GM19035 (cell line): ENCODE measurements at regions not wholly inside any gene's neighbourhood (a gene's known extent, or its start where the extent isn't known, plus 50 kb on each side); places are given as distances from the start of the nearest gene placed in this dataset.
"Not testable (repeated sequence)": the region's sequence is repeated elsewhere in the genome, so short reads cannot be mapped to it uniquely, and the experiment has no call there.

Experiments
- ATAC-seq: cut with Tn5 transposase; IDR thresholded peaks from one replicate; pipeline ENCODE4 v1.9.1; 2021; ENCODE audit not compliant: unreplicated experiment

DNA sequence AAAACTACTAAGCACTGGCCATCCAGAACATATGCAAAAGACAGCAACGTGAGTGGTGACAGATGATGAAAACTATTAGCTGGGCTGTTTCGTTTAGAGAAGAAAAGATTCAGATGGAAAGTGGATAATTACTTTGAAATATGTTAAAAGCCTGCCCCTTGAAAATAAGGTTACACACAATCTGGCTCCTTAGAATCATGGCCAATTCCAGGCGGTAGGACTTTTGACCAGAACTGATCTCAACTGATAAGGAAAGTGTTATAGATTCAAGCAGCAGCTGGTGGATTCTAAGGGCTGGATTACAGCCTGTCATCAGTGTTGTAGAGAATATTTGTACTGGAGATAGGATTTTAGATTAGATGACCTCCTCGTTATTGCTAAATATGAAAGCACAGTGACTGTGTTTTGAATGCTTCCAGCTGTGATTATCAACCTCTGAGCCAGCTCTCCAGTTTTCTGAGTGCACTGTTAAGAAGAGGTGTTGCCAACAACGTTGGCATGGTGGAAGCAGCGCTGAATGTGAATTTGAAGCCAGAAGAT, 75.1 kb downstream of the KBTBD2 start:
- ATAC-seq = not testable (repeated sequence)

- ATAC-seq = not testable (repeated sequence)
Measured at GRCh38 chr7:32814779-32815178, 76.8 kb downstream of the KBTBD2 start.

DNA sequence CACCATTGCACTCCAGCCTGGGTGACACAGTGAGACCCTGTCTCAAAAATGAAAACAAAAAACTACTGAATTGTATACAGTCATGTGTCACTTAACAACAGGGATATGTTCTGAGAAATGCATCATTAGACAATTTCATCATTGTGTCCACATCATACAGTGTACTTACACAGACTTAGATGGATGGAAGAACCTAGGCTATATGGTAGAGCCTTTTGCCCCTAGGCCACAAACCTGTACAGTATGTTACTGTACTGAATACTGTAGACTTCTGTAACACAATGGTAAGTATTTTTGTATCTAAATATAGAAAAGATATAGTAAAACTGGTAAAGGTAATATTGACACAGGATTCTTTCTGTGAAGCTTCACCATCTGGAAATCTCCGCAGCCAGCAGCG, 81.7 kb downstream of the KBTBD2 start:
- ATAC-seq = no peak

- ATAC-seq = no peak
Measured at GRCh38 chr7:32809347-32809746, 82.2 kb downstream of the KBTBD2 start.

DNA sequence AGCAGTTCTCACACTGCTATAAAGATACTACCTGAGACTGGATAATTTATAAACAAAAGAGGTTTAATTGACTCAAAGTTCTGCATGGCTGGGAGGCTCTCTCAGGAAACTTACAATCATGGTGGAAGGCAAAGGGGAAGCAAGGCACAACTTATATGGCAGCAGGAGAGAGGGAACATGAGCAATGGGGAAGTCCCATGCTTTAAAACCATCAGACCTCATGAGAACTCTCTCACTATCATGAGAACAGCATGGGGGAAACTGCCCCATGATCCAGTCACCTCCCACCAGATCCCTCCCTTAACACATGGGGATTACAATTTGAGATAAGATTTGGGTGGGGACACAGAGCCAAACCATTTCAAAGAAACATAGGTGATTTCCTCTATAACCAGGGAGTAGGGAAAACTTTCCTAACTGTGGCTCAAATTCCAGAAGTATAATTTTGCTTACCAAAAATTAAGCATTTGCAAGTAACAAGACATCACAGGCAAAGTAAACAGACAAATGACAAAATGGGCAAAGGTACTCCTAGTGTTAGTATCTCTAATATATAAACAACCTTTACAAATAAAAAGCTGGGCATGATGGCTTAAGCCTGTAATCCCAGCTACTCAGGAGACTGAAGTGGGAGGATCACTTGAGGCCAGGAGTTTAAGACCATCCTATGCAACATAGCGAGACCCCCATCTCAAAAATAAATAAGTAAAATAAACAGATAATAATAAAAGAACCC, 88.0 kb downstream of the KBTBD2 start:
- ATAC-seq = no peak

DNA sequence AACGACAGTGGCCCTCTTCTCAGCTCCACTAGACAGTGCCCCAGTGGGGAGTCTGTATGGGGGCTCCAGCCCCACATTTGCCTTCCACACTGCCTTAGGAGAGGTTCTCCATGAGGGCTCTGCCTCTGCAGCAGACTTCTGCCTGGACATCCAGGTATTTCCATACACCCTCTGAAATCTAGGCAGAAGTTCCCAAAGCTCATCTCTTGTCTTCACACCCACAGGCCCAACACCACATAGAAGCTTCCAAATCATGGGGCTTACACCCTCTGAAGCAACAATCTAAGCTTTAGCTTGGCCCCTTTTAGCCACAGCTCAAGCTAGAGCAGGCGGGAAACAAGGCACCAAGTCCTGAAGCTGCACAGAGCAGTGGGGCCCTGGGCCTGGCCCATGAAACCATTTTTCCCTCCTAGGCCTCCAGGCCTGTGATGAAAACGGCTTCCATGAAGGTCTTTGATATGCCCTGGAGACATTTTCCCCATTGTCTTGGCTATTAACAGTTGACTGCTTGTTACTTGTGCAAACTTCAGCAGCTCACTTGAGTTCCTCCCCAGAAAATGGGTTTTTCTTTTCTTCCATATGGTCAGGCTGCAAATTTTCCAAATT, 89.2 kb downstream of the KBTBD2 start:
- ATAC-seq = no peak

DNA sequence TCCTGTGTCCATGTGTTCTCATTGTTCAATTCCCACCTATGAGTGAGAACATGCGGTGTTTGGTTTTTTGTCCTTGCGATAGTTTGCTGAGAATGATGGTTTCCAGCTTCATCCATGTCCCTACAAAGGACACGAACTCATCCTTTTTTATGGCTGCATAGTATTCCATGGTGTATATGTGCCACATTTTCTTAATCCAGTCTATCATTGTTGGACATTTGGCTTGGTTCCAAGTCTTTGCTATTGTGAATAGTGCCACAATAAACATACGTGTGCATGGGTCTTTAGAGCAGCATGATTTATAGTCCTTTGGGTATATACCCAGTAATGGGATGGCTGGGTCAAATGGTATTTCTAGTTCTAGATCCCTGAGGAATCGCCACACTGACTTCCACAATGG, 98.5 kb downstream of the KBTBD2 start:
- not testable (repeated sequence) for ATAC-seq

GRCh38 chr7:32790766-32791430, 100.7 kb downstream of the KBTBD2 start:
- ATAC-seq = not testable (repeated sequence)

DNA sequence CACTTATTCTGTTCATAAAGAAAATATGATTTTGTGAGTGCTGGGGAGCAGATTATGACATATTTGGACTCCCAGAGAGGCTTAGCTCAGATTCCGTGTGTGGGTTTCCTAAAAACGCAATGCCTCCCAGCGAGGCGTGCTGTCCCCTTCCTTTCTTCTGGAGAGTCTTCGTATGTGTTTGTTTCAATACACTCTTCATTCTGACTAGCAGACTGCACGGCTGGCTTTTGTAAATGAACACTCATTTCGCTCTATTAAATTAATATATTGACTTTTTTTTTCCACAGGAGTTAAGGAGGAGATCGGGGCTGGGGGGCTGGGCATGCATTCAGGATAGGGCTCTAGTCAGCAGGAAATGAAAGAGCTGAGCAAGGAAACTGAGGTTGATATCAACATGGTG, 102.3 kb downstream of the KBTBD2 start:
- ATAC-seq = not testable (repeated sequence)

GRCh38 chr7:32788174-32788573, 103.4 kb downstream of the KBTBD2 start:
- not testable (repeated sequence) for ATAC-seq

- ATAC-seq = not testable (repeated sequence)
Measured at GRCh38 chr7:32785365-32785944, 106.1 kb downstream of the KBTBD2 start.

- ATAC-seq = not testable (repeated sequence)
Measured at GRCh38 chr7:32779895-32780294, 111.7 kb downstream of the KBTBD2 start.

DNA sequence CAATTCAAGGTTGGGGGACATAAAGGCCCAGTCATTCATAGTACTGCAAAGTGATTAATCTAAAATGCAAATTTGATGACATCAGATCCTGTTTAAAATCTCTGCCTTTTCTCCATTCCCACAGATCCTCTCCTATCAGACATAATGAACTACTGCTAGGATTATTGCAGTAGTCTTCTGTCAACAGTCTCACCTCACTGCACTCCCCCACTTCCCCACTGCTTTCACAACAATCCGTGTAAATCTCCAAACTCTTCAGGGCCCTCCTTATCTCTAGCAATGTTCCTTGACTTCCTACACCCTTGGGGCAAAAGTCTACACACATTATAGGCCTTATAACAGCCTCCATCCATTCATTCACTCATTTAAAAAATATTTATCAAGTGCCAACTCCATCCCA, 112.4 kb downstream of the KBTBD2 start:
- ATAC-seq = no peak

DNA sequence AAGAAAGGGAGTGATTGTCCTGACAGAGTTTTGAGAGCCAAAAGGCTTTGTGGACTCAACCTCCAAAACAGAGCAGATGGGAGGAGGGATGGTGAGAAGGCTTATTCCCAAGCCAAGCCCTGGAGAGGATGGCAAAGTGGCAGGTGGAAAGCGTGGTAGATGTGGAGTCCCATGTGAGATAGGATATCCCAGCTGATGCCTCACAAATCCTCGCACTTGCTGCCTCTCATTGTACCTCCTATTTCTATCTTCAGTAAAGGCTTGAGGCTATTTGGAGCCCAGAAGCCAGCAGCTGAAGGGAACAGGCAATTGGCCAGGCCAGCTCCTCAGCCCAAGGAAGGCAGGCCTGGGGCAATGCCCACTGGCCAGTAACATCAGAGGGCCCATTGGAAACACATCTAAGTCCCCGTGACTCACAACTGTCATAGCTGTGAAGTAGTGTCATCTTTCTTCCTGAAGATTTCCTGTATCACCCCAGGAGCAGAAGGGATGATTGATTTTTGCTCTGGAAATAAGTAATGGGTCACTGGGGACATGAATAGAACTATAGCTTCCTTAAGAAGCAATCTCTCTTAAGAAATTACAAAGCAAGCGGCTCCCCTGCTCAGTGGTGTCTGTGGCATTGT, 114.4 kb downstream of the KBTBD2 start:
- not testable (repeated sequence) for ATAC-seq

DNA sequence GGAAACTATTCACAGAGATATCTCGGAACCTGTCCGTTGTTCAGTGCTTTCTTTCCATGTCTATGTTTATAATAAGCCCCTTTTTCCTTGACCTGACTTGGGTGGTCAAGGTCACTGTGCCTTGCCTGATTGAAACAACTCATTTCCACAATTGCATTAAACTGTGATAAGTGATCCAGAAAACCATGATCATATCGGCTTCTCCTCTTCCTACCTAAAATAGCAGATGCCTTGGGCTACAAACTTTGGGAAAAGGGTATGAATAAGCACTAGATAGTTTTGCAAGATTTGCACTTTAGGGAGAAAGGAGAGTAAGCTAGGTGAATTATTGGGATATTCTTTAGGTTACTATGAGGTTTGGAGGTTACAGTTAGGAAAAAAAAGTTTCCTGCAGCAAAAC, 115.2 kb downstream of the KBTBD2 start:
- ATAC-seq = not testable (repeated sequence)

- not testable (repeated sequence) for ATAC-seq
Measured at GRCh38 chr7:32775809-32776208, 115.8 kb downstream of the KBTBD2 start.

DNA sequence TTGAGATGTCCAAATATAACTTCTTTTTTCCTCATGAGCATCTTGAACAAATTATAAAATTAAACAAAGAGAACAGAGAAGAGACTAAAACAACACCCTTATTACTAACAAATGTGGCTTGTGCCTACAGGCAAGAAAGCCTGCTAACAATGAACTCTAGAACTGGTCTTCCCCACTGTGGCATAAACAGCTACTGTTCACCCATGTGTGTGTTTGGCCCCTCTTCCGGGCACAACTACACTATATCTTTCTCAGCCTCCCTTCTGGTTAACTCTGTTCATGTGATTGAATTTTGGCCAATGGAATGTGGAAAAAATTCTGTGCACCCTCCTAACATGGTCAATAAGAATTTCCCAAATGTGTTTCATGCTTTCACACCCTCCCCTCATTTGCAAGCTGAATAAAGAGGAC, 117.0 kb downstream of the KBTBD2 start:
- no peak for ATAC-seq

- not testable (repeated sequence) for ATAC-seq
Measured at GRCh38 chr7:32768866-32769510, 122.6 kb downstream of the KBTBD2 start.

DNA sequence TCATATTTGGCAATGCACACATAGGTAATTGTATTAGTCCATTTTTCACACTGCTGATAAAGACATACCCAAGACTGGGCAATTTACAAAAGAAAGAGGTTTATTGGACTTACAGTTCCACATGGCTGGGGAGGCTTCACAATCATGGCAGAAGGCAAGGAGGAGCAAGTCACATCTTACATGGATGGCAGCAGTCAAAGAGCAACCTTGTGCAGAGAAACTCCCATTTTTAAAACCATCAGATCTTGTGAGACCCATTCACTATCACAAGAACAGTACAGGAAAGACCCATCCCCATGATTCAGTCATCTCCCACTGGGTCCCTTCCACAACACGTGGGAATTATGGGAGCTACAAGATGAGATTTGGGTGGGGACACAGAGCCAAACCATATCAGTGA, 123.2 kb downstream of the KBTBD2 start:
- ATAC-seq = not testable (repeated sequence)

DNA sequence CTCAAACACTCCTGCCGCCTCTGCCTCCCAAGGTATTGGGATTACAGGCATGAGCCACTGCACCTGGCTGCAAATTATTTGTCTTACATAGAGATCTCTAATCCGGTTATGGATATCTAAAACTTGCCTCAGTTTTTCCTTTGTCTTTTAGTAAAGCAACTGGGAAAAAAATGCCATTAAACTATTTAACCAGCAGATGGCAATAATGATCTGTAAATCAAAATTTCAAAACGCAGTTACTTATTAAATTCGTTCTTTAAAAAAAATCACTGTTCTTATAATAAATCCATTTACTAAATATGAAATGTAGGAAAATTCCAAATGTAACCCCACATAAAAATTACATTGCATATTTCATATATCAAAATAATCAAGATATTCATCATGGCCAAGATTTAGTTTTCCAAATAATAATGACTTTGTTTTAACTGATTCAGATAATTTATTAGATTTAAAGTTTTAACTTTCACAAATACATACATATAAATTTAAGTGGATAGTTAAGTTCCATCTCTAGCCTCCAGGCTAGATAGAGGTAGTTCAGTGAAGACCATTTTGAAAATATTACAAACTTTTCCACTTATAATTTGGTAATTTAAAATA, 125.8 kb downstream of the KBTBD2 start:
- not testable (repeated sequence) for ATAC-seq
